ENCODE measurements at regions not wholly inside any gene's neighbourhood (a gene's known extent, or its start where the extent isn't known, plus 50 kb on each side); places are given as distances from the start of the nearest gene placed in this dataset.

DNA sequence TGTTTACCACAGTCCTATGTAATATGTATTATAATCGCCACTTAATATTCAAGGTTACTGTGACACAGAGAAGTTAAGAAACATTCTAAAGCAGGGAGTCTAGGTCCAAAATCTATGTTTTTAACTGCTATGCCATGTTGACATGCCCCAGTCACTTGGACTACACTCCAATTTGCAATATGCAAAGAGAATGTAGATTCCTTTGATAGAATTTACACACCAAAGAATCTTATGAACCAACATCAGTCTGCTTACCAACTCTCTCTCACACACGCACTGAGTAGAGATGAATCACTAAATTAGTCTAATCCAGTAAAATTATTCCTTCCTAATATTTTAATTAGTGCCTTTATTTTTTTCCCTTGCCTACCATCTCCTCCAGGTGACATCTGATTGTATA is 266.2 kb downstream of the OLFM3 start:
- no peaks in the 10 kb centered on the region for H3K27me3 ChIP-seq (replicated peaks in 1 of 4; ENCODE audit: control insufficient read depth in 3 of 4, extremely low read depth in 1 of 4, insufficient read depth in 3 of 4, low read length in 3 of 4)
- WGBS, 2 experiments (ENCODE audit: extremely low coverage in 1 of 2, insufficient coverage in 1 of 2, insufficient read length in 1 of 2, insufficient replicate concordance in 2 of 2, low coverage in 1 of 2, low lambda C conversion rate in 2 of 2, missing lambda C conversion rate in 1 of 2), result 94% methylated on average over 2 of the region's 2 CpGs; no CpG with 5 or more reads in 1 of the 2 experiments
- TF ChIP-seq HDAC6 (IDR thresholded peaks at IDR 0.05; ENCODE audit: low read depth, low read length) (no peak), PHF8 (conservative IDR thresholded peaks at IDR 0.05; ENCODE audit: low read depth, low read length) (no peak), POLR2A (IDR thresholded peaks at IDR 0.05; ENCODE audit: control extremely low read depth in 1 of 2, low read depth in 2 of 2, low read length in 2 of 2) (no peak)

More for the DNA sequence above, 266.2 kb downstream of the OLFM3 start:
- H3K27ac ChIP-seq (ENCODE audit: low read depth, low read length), result no peak overlapping the region
- DNase-seq (ENCODE audit: low read depth in 1 of 2, low spot score in 2 of 2) (no peak), FAIRE-seq (no peak)
- no peak overlapping the region for H4K5ac ChIP-seq (ENCODE audit: insufficient read length, low read depth, low read length)
- H2BK15ac ChIP-seq (ENCODE audit: low read length), result no peak overlapping the region
- no peaks in the 10 kb centered on the region for H3K23me2 ChIP-seq (ENCODE audit: low read depth, low read length)
- no peak overlapping the region for H2AK5ac ChIP-seq (ENCODE audit: low read depth, low read length)
- no peaks in the 10 kb centered on the region for H3K79me1 ChIP-seq (ENCODE audit: low read depth, low read length)
- H3K4me2 ChIP-seq (ENCODE audit: insufficient read depth in 1 of 2, low read depth in 2 of 2, low read length in 2 of 2), result no peak overlapping the region
- no peak overlapping the region for H4K91ac ChIP-seq (replicated peaks; ENCODE audit: insufficient read length, low read length)
- no peak overlapping the region for H2BK5ac ChIP-seq (ENCODE audit: low read depth, low read length)
- no peaks in the 10 kb centered on the region for H3K79me2 ChIP-seq (ENCODE audit: control insufficient read depth in 1 of 2, insufficient read depth in 2 of 2, low read length in 2 of 2)
- no peaks in the 10 kb centered on the region for H3K36me3 ChIP-seq (ENCODE audit: control insufficient read depth in 2 of 4, insufficient read depth in 4 of 4, low read length in 3 of 4)
- H3K4me3 ChIP-seq (ENCODE audit: extremely low read depth in 1 of 4, insufficient read depth in 2 of 4, low read depth in 3 of 4, low read length in 4 of 4), result no peak overlapping the region
- no peak overlapping the region for H2BK20ac ChIP-seq (ENCODE audit: low read length)
- H3K56ac ChIP-seq (replicated peaks; ENCODE audit: insufficient read length, low read depth, low read length), result no peak overlapping the region
- H3K4ac ChIP-seq (replicated peaks; ENCODE audit: insufficient read length, low read depth, low read length), result no peak overlapping the region
- H2BK120ac ChIP-seq (replicated peaks; ENCODE audit: low read depth, low read length), result no peak overlapping the region
- H3K14ac ChIP-seq (ENCODE audit: insufficient read length), result no peak overlapping the region
- H3K18ac ChIP-seq (ENCODE audit: extremely low read depth, low read length), result no peak overlapping the region
- no peaks in the 10 kb centered on the region for H3K9me3 ChIP-seq (ENCODE audit: insufficient read depth in 2 of 2, low read depth in 1 of 2, low read length in 1 of 2)
- H3K9ac ChIP-seq (replicated peaks in 1 of 4; ENCODE audit: extremely low read depth in 1 of 4, low read depth in 3 of 4, low read length in 3 of 4), result no peak overlapping the region
- ChIA-PET CTCF (ENCODE audit: partially characterized antibody) (interaction anchor here (0.6 kb wide), 1 partner anchor 513 kb away, joined by 4 read pairs; no protein-coding TSS in a partner anchor), POLR2A (ENCODE audit: partially characterized antibody) (no interaction called here)
- no peak overlapping the region for H3K23ac ChIP-seq (ENCODE audit: insufficient read length)
- H2AFZ ChIP-seq (ENCODE audit: low read length), result no peak overlapping the region
- H2BK12ac ChIP-seq (ENCODE audit: low read depth, low read length), result no peak overlapping the region
- no peaks in the 10 kb centered on the region for H3K4me1 ChIP-seq (replicated peaks in 1 of 4; ENCODE audit: control insufficient read depth in 3 of 4, insufficient read depth in 4 of 4, low read length in 3 of 4)
- no peak overlapping the region for H4K8ac ChIP-seq (ENCODE audit: extremely low read depth, insufficient read depth, low read length)
- H4K20me1 ChIP-seq (replicated peaks in 1 of 2; ENCODE audit: control insufficient read depth in 1 of 2, insufficient read depth in 2 of 2, low read length in 2 of 2), result no peaks in the 10 kb centered on the region
